Fibroblast of skin of abdomen (primary cell): ENCODE measurements at regions not wholly inside any gene's neighbourhood (a gene's known extent, or its start where the extent isn't known, plus 50 kb on each side); places are given as distances from the start of the nearest gene placed in this dataset.
A peak's percentile ranks its signal among the peaks of the same experiment; 100 is the strongest.

Source experiments
- DNase-seq: peaks from one replicate; pipeline ENCODE4 v3.0.0-alpha.2; 2013

DNA sequence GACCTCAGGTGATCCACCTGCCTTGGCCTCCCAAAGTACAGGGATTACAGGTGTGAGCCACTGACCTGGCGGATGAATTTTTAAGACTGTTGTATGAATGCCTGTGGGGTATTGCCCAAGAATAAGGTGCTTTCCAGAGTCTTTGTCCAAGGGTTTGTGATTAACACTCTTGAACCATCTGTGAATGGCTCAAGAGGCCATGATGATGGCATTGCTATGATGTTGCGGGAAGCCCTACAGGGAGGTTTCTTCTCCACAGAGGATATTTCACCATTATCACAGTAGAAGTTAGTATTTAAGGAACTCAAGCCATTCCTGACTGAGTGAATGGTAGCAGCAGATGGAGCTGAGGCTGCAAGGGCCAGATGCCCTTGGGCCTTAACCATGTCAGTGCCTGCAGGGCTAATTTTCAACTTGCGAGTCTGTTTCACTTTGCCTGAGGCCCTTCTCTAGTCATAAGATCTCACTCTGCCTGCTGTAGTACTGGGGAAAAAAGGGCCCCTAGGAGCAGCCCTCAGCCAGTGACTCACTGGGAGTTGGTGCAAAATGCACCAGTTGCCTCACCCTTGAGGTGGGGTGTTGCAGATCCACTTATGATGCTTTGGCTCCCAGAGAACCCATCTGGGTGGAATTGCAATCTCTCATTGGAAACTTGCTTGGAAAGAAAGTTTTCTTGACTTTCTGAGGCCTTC is 108.6 kb upstream of the FLRT2 start:
- DNase-seq = peak; percentile 53

DNA sequence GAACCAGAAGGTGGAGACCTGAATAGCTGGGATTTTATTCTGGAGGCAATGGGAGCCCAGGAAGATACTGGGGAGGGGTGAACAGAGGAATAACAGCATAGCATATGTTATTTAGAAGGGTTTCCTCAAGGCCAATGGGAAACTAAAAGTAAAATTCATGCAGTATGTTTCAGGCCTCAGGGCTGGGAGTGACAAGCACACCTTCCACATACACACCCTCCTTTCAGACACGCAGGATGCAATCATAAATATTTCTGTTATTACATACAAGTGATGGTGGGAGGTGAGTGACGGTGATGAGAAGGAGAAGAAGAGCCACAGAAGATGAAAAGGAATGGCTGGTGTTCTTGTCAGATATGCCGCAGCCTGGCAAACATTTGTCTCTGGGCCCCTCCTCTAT is 106.1 kb upstream of the FLRT2 start:
- no peak for DNase-seq

DNA sequence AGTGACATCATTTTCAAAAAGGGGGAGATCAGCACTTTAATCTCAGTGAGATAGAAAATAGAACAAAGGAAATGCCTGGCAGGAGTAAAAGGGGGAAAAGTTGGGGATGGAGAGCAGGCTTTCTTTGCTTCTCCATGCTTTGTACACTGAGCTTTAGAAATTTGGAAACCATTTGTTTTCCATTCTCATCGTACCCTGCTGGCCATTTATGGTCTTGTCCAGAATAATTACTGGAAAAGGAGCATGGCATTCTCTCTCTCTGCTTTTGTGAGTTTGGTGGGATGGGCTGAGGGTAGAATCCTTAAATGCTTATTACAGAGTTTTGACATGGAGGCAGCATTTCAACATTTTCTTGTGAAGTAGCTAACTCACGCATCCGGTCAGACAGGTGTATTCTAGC is 104.4 kb upstream of the FLRT2 start:
- no peak for DNase-seq

DNA sequence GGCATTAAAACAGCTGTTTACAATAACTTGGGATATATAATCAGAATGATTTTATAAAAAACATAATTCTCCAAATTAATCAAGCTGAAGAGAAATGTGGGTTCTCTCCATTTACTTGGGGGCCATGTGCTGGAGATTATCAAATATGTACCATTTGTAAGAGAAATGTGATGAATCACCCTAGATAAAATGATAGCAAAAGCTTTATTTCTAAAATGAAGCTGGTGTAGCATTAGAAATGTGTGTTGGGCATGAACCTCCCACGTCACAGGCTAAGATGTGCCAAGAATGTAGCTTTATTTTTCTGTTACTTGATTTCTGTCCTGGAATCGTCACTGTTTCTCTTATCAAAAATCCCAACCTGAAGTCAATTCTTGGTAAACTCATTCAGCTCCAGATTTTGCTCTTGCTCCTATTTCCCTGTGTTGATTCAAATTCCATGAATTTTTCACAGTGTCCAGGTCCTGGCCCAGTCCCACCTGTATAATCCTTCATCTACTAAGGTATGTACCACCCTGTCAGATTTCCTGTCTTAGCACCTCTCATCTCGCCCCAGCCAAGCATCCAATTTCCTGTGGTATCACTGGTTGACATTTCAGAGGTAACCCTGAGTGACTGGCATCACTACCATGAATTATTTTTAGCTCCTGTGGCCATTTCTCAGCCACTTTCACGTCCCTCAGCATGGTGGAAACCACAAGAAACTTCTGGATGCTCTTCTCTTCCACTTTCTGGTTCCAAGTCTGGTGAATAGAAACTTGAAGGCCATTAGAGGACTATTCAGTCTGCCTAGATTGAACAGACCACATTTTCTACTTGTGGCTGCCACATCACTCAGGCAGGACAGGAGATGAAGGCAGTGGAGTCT is 103.6 kb upstream of the FLRT2 start:
- no peak for DNase-seq

DNA sequence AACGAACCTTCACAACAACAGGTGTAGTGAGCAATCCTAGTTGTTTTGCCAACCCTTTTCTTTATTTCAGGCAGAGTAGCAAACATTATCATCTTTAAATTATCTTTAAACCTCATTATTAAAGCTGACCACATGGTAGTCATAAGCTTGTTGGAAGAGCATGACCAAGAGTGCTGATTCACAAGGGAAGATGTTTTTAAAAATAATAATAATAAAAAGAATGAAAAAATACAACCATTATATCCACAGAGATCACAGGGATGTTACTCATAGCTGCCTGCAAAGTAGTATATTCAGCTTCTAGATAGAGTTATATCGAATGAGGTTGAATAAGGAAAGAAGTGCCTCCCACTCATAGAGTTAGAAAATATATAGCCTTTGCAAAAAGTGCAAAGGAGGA is 101.0 kb upstream of the FLRT2 start:
- DNase-seq = no peak

DNA sequence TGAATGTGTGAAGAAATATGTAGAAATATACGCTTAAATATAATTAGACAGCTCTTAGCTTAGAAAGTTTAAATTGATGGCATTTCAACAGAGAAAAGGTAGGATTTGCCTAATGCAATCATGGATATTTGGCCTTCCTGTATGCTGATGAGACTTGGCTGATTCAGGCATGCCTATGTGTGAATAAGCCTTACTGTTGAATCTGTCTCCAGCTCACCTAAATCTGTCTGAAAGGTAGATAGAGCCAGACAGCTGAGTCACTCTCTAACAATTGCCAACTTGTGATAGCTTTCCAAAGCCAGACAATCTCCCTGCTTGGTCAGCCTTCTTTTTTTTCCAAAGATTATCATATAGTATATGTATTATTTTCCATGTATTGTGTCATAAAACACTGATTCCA is 92.8 kb upstream of the FLRT2 start:
- peak; percentile 84 for DNase-seq

DNA sequence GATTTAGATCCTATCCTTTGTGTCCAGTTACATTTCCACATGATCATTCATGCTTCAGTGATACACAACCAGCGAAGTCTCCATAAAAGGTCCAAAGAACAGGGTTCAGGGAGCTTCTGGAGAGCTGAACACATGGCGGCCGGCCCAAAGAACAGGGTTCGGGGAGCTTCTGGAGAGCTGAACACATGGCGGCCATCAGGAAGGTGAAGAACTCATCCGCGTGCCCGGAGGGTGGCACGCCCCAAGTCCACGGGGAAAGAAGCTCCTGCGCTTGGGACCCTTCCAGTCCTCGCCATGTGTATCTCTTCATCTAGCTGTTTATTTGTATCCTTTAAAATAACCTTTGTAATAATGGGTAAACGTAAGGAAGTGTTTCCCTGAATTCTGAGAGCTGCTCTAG is 91.9 kb upstream of the FLRT2 start:
- DNase-seq = no peak

DNA sequence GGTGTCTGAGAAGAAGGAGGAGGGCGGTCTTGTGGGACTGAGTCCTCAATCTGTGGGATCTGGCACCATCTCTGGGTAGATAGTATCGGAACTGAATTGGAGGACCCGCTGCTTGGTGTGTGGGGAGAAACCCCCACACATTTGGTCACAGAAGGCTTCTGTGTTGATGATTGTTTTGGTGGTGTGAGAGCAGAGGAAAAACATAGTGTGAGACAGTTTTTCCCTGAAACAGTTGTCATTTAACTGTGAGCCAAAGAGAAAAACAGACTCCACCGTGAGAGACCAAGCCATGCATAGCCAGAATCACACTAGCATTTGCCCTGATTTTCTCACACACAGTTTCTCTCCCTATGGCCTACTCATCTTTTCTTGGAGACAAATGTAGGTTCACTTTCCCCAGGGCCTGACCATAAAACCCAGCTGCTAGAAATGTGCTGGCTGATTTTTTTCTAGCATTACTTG is 91.4 kb upstream of the FLRT2 start:
- DNase-seq = no peak

DNA sequence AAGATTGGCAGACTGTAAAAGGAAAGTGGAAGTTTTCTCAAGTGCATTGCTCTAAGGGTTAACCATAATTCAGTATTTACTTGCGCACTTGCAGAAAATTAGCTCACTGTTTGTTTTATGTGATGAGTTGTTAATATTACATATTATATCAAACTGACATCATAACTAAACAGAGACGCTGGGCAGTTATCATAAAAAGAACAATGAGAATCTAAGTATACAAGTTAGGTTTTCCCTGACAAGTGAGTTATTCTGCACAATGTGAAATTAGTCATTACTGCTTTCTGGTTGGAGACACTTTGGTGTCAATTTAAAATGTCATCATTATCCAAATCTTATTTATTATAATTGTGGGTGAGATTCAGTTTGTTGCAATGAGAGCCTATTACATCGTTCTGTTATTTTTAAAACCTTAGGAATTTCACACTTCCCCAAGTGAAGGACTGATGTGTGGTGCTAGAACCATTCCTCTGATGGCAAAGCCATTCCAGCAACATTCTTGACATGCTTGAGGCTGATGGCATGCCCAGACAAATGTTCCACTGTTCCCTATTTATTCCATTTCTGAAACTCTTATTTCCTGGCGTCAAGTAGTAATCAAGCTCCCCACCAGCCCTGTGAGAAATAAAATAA is 90.1 kb upstream of the FLRT2 start:
- DNase-seq = peak; percentile 78

DNA sequence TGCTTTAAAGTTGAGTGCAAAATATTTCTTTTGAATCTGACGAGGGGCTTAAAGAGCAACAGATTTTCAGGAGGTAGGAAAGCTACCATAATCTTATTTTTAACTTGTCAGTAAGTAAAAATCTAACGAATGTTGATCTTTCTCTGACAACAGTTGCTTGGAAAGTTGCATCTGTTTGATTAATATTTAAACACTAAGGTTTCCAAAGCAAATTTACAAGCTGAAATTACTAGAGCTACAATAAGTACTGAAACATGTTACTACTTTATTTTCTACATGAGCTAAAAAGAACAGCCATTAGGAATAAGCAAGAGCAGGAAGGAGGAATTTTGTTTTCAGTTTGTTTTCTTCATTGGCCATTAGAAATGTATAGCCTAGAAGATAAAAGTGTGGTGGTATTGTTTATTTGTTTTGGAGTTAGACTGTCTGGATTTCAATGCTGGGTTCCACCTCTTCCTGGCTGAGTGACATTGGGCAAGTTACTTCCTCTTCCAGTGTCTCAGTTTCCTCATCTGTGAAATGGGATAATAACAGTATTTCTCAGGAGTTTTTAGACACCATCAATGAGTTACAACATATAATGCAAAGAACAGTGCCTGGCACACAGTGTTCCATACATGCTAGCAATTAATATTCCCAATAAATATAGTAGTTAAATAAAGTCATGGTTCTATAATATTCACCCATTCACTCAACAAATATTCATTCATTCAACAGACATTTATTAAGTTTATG is 87.9 kb upstream of the FLRT2 start:
- DNase-seq = no peak

DNA sequence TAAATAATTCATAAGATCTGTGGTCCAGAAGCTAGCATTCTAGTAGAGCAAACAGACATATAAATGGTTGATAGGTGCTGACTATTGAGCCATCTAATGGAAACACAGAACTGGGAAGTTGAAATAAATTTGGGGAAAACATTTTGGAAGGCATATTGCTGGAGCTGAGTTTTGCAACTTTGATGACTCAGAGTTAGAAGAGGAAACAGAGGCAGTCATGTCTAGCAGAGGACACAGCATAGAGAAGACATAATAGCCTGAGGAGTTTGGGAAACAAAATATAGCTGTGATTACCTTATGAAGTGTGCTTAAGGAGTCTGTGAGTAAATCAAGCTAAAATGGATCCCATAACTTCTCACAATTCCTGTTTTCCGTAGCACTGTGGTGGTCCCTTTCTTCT is 86.9 kb upstream of the FLRT2 start:
- DNase-seq = no peak

DNA sequence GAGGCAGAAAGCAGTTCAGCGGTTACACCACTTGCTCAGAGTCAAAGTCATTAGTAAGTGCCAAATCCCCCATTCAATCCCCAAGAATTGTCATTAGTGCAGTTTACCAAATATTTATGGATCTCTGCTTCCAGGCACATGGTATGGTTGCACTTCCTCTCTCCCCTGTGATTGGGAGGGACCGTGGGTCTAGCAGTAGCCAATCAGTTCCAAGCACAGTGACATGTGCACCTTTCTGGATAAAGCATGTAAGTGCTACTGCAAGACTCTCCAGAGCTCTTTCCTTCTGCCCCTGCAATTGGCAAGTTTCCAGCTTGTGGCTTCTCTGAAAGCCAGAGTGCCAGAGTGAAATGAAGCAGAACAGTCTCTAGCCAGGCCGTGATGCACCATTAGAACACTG is 85.3 kb upstream of the FLRT2 start:
- peak; percentile 53 for DNase-seq

DNA sequence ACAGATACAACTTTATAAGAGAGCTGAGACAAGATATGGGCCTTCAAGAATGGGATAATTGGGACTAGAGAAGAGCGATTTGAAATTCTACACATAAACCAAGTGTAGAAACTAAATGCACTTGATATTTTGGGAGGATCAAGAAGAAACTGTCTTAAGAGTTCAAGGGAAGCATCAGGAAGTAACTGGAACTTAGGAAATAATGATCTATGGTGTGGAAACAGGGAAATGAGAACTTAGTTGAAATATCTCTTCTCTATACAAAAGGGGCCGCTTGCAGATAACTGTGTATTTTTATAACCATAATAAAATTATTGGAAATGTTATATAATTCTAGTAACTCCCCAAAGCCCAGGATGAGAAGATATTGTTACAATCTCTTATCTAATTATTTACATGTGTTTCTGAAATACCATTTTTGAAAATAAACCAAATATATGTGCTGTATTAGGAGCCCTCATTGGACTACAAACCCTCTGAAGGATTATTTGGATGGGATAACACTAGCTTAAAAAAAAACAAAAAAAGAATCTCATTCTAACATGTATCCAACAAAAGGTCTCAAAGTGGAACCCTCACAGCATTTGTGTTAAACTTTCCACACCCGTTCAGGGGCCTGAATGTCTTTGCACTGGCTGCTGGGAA is 84.7 kb upstream of the FLRT2 start:
- DNase-seq = no peak

DNA sequence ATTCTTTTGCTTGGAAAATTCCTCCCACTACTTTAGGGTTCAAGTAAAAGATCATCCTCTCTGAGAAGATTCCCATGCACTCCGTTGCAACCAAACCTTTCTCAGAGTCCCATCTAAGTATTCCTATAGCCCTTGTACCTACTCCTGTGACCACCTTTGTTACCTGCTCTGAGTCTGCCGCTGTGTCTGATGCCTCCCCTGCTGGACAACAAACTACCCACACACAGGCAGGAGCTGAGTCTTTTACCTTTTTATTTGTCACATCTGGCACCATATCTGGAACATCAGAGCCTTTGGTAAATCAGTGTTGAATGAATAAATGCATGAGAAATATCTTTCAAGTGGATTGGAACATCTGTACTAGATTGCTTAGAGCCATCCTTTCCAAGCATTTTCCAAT is 82.1 kb upstream of the FLRT2 start:
- no peak for DNase-seq

DNA sequence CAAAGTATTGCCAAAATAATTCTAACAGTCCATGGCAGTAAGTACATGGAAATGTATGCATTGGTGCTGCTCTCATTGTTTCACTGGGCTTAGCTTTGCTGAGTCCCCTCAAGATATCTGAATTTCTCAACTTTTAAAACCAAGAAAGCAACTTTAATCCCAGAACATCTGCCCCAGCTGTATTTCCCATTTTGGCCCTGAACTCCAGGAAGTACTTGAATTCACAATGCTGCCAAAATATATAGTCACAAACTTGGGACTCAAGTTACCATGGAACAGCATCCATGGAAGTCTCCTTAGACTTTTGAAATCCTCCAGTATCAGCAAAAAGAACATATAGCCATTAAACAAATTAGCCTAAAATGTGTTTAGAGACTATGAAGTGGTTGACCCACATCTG is 78.5 kb upstream of the FLRT2 start:
- no peak for DNase-seq

DNA sequence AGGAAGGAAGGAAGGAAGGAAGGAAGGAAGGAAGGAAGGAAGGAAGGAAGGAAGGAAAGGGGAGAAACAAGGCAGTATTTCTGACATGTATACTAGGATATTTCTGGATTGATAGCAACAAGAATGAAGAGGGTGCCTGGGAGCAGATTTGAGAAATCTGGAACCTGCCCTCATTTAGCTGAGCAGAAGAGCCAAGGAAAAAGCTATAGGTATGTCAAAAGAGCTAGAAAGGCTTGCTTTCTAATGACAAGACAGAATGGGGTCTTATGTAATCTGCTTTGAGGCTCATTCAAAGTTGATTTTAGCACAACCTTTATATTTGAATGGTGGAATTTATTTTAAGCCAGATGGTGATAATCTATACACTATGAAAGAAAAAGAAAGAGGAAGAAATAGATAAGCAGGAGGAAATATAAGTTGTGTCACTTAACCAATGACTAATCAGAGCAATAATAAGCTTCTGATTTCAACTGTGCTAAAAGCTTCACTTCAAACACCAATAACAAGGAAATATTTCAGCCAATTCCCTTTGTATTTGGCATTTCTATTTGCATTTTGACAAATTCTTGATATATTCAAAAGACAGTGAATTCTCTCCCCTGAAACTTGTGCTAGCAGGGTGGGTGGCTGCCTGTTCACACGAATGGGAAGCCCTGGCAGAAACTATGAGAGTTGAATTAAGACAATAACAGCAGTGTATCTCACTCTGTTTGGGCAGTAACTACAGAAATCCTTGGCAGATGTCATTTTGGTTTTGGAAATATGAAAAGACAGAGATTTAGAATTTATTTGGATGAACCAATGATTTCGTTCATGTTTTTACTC is 76.3 kb upstream of the FLRT2 start:
- no peak for DNase-seq

DNA sequence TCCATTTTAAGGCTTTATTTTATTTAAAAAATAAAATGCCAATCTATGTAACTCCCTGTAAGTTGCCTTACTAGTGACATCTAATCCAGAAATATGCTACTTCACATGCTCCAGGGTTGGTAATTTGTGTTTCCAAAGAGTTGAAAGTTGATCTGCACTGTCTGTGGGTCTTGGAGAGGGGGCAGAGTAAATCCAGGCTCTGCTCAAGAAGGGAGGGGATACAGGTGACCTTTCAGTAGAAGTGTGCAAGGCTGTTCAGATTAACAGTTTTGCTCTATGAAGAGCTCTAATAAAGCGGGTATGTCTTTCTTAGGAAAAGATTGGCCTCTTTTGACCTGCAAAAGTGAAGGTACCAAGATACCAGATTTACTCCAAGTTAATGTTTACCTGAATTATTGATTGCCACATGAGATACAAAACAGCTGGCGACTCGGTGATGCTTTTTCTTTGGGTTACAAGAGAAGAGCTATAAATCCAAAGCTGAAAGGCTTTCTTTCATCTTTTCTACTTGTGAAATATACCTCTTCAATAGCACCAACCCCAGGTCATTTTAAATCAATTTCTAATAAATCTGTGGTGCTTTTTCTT is 75.6 kb upstream of the FLRT2 start:
- DNase-seq = no peak

DNA sequence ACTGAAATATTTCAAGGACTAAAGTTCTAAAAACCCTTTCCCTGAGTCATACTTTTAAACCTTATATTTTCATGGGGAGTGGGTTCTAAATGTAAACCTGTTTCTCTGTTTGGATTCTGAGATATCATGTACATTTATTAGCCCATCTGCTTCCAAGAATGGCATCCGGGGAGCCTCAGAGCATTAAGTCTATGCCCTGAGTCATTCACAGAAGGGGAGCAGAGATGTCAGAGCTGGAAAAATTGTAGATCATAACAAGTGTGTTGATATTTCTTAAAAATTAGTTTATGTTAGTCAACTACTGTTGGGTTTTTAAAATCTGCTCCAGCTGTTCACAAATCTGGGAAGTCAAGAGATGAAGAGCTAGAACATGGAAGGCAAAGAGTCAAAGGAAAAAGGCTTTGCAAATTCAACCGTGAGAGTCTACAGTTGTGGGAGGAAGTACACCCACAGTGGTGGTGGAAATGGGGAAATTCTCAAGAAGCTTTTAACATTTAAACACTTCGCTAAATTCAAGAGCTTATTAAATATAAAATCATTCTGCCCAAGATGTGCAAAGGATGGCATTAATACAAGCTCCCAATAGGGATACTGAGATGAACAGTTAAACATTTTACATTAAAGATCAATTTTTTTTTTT is 70.5 kb upstream of the FLRT2 start:
- no peak for DNase-seq

DNA sequence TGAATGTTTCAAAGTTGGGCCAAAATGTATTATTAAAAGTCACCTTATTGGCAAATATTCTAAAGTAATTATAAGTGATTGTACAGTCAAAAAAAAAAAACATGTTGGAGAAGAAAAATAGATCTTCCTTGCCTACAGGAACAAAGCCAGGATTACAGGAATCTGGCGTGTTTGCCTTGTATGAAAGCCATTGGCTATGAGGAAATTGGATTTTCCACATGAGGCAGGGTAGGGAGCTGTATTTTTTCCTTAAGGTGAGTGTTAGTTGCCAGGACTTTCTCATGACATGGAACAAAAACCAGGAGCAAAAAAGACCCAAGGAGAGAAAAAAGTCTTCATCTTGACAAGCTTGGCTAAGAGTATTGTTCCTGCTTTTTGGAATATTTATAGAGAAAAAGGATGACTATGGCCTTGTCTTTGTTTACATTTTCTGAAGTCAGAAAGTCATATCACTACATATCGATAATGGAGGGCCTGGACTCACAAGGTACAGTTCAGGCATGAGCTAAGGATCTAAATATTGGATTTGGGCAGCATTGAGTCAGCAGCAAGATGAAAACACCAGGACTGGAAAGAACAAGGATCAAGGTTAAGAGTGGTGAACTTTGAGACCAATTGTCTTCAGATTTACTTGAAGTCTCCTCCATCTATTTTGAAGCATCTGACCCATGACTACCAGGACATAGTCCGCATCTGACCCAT is 68.4 kb upstream of the FLRT2 start:
- DNase-seq = no peak

DNA sequence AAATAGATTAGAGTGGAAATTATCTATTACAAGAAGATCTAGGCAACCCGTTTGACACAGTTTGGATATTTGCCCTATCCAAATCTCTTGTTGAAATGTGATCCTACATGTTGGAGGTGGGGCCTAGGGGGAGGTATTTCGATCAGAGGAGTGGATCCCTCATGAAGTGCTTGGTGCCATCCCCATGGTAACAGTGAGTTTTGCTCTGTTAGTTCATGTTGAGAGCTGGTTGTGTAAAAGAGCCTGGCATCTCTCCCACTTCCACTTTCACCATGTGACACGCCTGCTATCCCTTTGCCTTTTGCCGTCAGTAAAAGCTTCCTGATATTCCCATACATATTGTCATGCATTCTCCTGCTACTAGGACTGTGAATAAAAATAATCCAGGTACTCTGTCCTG is 66.4 kb upstream of the FLRT2 start:
- no peak for DNase-seq
